ENCODE measurements at regions not wholly inside any gene's neighbourhood (a gene's known extent, or its start where the extent isn't known, plus 50 kb on each side); places are given as distances from the start of the nearest gene placed in this dataset.
"Not testable (repeated sequence)": the region's sequence is repeated elsewhere in the genome, so short reads cannot be mapped to it uniquely, and the experiment has no call there.

DNA sequence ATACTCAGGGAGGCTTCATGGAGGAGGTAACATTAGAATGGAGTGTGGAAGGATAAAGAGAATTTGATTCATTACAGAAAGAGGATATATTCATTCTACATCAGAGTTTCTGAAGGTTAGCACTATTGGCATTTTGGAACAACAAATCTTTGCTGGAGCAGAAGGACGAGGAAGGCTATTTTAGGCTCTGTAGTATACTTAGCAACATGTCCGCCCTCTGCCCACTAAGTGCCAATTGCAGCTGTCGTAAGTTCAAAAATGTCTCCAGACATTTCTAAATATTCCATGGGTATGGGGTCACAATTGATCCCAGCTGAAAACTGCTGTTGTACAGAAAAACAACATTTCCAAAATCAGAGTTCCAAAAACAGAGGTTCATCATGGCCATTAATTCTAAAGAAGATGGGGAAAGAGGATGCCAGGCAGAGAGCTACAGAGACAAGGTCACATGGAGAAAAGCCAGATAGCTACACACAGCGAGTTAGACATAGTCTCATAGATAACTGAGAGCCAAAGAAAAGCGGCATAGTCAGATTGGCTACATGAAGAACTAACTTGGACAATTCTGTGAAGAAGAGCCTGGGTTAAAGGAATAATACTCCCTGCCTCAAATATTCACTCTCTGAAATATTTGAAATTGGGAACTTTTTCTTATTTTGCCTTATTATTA lies 846.4 kb upstream of the CDH8 start:
- DNase-seq (ENCODE audit: low read depth) = no peak

DNA sequence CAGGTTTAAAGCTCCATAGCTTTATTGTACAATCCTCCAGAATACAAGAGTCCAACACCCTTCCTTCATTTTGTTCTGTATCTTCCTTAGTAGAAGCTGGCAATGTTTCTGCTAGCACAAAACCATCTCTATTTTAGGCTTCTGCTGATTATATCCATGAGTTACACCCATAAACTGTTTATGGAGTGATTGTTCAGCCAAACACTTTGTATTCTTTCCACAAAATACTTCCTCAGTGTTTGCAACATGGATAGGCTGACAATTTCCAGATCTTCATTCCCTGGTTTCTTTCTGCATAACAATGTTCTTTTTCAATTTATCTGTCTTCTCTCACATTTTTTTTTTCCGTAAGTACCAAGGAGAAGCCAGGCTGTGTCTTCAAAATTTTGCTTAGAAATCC lies 839.9 kb upstream of the CDH8 start:
- no peak for DNase-seq (ENCODE audit: low read depth)

DNA sequence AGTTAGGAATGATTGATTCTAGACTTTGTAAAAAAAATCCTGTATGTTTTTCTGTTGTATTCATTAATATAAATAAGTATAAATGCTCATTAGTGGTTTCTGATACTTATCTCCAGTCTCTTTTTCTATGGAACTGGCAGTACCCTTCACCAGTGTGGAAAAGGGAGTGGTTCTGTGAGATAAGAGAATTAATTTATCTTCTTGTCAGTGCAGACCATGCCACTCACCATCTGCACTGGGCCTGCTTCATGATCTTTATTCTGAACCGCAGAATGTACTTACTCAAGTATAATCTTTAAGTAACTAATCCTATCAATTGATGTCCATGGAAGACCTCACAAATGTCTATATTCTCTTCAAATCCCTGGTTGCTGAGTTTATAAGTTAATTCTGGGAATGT lies 836.1 kb upstream of the CDH8 start:
- no peak for DNase-seq (ENCODE audit: low read depth)

DNA sequence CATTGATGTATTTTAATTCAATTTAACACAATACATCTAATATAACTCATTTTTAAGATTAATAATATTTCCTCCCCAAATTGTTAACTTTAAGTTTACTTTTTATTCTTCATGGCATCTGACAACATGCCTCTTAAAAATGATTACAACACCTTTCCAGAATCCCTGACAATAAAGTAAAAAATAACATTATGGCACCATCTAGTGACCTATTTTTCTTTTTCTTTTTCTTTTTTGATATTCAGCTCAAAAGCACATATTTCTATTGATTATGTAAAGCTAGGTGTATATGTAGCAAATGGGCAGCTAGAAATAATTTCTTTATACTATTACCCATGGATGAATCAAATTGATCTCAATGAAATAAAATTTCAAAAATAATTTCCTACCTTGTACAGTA lies 834.3 kb upstream of the CDH8 start:
- no peak for DNase-seq (ENCODE audit: low read depth)

DNA sequence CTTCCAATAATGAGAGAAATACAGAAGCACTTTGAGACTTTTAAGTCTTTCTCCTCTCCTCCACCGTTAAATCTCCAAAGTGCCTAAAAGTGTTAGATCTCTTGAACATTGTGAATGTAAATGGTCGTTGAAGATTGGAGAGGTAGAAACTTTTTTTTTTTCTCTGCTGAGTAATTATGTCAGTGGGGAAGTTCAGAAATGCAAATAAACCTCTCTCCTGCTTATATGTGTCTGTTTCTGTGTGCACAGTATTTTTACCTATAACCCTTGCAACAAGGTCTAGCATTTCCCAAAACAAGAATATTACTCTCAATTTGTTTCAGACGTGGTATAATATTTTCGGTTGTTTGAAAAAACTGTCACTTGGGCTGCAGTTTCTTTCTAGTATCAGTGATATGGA lies 833.6 kb upstream of the CDH8 start:
- DNase-seq (ENCODE audit: low read depth) = no peak

DNA sequence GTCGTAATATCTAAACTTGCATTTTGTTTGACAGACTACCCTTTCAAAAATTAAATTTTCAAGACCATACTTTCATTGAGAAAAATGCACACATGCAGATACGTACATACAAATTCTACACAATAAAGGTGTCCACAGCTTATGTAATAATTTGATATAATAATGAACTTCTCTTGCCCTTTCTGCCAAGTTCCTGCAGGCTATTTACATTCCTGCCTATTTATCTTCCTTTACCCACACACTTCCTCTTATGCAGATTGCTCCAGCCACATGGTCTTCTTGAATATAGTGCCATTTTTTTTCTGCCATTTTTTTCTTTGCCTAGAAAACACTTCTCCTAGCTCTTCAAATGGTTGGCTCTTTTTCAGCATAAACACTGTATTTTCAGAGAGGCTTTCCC lies 826.9 kb upstream of the CDH8 start:
- DNase-seq (ENCODE audit: low read depth) = no peak

DNA sequence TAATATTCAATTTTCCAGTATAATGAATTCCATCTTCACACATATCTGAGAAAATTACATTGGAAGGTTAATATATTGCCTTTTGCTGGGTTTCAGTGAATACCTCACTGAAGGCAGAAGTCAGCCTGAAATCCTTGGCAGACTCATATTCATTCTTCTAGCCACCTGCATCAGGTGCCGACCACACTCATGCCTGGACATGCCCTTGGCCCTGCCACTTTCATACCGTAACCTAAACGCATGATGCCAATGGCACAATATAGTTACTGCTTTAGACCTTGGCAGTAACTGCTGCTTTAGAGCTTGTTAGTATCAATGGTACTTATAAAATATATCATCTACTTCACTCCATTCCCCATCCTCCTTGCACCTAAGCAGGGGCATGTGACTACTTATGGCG lies 817.6 kb upstream of the CDH8 start:
- no peak for DNase-seq (ENCODE audit: low read depth)

DNA sequence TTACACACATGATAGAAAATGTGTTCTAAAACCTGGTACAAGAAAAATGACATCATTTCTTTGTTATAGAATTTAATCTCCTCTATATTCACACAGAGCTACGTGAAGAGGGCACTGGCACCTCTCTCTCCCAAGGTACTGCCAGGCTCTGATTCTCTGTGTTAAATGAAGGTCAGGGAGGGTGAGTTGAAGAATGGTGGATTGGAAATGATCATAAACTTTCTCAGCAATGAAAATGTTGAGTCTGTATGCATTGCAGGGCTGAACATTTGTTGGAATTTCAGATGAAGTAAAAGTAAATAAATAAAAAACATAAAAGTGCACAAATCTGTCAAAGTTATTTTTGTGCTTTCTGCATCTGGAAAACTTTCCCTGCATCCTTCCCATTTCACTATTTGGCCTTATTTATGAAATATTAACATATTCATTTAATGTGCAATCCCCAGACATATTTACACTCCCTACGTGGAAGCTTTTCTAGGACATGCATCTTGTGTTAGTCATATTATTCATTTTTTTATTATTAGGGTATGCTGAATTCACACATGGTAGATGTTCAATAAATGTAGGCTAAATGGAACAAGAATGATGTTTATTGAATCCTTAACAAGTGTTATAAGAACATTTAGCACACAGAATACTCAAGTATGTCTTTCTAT lies 810.3 kb upstream of the CDH8 start:
- DNase-seq (ENCODE audit: low read depth) = no peak

DNA sequence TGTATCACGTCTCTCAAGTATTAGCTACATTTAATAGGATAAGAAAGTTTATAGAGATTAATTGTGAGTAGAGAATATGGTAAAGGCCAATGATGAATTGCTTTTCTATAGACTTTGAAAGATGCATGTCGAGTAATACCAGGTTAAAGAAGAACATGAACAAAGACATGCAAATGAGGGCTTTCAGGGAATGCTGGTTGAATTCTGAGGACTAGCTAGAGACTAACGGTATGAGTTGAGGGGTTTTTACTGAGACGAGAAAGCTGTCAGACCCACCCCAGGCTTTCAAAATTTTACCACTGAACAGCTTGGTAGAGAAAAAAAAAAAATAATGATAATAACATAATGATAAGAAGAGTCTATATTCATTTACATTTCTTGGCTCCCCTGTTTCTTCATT lies 796.0 kb upstream of the CDH8 start:
- DNase-seq (ENCODE audit: low read depth) = no peak

DNA sequence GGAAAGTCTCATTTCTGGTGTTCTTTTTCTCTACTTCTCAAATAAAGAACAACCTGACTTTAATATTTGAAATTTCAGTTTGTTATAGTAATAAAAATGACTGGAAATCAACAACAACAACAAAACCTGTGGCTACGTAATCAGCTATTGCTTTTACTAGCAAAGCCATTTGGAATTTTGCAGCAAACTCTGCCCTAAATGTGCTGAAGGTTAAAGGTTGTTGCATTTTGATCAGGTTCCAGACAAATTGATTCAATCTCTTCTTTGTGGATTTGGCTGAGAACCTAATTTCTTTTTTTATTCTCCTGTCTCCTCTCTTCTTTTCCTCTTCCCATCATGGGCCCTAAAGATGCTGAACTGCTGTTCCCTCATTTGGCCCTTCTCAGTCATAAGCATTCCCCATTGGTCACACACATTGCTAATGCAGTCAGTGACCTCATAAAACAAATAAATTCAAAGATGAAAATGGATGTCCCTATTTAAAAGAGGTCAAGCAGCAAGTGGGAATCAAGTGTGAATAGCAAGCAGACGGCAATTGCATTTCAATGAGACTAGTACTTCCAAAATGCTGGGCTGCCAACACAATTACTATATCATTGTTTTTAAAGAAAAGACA lies 795.1 kb upstream of the CDH8 start:
- no peak for DNase-seq (ENCODE audit: low read depth)

DNA sequence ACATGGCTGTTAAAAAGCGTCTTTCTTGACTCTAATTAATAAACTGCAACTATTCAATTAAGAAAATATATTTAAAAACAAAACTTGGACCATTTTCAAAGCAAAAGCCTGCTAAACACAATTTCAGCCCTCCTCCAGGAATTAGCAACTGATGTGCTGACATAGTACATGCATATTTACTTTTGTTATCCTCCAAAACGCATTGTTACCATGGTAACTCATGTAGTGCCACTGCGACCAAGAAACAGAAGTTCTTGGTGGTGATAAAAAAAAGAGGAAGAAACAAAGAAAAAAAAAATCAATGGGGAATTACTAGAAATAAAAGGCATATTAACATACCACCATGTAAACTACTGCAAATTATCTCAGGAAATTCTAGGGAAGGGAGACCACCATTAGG lies 793.4 kb upstream of the CDH8 start:
- DNase-seq (ENCODE audit: low read depth) = no peak

DNA sequence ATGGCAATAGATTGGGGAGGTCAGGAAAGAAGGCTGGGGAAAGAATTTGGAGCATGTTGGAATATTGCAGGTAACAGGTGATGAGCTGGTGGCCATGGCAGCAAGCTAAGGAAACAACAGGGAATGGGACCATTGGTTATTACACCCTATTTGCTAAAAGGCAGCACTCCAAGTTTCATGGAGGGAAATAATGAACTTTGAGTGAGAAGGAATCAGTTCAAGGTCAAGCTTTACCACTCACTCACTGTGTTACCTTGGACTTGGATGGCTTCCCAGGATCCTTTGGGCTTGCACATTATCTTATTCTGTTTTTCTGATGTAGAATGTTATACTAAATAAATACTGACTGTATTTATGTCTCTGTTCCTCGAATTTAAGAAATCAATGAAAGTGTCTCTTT lies 792.8 kb upstream of the CDH8 start:
- DNase-seq (ENCODE audit: low read depth) = no peak

DNA sequence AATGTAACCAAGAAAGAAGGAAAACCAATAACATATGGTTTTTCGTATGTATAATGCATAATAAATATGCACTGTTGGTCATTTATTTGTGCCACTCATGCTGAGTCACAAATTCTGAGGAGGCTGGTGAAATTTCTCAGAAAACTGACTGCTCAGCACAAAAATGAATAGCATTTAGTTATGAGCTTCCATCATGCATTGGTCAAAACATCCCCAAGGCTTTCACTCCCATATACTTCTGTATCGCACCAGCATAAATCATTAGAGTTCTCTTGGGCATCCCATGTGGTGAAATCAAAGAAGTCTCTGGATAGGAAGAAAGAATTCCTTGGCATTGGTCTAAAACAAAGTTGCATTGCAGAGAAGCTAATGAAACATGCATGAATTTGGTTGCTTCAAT lies 785.6 kb upstream of the CDH8 start:
- no peak for DNase-seq (ENCODE audit: low read depth)

DNA sequence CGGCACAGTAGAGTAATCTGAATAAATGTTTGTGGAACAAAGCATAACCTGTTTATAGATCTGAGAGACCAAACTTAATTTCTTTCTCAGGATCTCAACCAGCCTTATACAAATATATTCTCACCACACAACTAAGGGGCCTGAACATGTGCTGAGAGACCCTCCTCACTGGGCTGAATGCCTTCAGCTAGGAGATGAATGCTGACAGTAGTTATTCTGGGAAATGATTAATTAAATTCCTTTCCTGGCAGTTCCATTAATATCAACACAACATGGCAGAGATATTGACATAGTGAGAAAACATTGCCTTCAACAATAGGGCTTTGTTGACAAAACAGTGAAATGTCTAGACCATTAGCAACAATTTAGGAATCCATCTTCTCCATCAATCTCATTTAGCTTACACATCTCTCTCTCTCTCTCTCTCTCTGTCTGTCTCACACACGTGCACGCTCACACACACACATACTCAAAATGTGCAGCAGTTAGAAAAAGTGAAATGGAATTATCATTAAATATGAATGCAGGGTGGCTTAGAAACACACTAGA lies 780.8 kb upstream of the CDH8 start:
- DNase-seq (ENCODE audit: low read depth) = no peak

DNA sequence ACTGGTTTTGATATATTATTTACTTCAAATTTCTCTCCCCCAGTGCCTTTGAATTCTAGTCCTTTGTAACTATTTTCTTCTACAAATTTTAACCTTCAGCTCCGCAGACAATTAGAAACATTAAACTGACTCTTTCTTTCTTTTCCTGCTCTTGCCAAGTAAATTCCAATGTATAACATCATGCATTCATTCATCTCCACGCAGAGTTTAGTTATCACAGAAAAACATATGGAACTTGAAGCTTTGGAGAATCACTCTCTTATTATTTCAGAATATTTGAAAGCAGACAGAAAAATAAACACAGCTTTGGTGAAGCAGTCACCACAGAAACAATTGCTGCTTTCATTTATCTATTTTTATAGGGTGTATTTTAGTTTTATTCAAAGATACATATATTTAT lies 778.7 kb upstream of the CDH8 start:
- DNase-seq (ENCODE audit: low read depth) = no peak

DNA sequence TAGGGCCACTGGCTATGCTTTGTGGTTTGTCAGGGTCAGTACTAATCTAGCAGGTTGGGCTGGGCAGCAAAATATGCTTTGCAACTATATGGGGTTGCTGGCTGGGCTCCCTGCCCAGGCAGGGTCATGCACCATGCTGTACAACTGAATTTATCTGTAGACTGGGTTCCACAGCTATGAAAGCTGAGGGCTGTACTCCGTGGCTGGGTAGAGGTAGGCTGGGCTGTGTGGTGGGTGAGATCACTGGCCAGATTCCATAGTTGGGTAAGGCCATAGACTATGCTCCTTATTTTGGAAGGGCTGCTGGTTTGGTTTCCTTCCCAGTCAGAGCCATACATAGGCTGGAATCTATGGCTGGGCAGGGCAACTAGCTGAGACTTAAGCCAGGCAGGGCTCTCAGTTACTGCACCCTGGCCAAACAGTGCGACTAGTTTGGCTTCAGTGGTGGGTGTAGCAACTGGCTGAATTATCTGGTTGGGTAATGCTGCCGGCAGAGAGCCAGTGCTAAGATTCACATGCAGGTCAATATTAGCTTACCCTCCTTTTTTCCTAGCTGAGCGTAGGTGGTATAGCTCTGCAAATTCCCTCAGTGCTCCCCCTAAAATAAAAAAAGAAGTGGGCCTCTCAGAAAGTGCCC lies 769.1 kb upstream of the CDH8 start:
- DNase-seq (ENCODE audit: low read depth) = no peak

DNA sequence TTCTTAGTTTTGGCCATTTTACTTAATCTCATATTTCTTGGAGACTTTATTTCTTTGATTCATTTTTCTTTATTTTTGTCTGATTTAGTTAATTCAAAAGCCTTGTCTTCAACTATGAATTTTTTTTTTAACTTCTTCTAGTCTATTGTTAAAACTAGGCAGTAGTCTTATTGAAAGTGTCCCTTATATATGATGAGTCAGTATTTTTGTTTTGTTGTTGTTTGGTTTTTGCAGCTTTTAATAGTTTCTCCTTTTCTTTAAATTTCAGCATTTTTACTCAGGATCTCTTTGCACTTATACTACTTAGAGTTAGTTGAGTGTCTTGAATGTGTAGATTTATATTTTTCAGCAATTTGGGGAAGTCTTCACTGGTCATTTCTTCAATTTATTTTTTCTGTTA lies 758.5 kb upstream of the CDH8 start:
- DNase-seq (ENCODE audit: low read depth) = no peak

DNA sequence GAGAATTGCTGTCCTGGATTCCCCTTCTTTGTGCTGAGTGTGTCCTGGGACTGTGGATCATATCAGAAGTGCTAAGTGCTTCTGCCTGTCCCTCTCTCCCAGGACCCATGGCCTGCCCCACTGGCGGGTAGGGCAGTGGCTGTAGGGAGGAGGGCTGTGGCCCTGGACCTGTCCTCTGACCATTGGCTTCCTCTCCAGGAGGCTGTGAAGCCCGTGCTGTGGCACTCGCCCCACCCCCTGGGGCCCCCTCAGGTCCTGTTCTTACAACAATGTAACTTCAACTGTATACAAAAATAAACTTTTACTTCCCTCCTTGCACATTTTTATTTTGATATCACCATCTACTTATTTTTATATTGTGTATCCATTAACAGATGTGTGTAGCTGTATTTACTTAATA lies 743.8 kb upstream of the CDH8 start:
- DNase-seq (ENCODE audit: low read depth) = not testable (repeated sequence)

DNA sequence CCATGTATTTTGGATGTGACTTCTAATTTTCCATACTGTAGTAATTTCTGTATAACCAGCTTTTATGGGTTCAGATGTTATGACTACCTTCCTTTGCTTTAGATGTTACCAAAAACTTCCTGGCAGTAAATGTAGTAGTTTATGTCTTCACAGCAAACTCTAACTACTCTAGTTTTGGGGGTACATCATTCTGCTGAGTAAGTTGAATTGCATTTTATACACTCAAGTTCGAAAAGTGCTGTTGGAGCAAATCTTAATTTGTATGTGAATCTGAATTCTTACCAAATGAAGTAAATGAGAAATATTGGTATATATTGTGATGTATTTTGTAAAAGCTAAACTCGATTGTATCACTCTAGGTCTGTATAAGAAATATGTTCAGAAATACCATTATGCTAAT lies 728.3 kb upstream of the CDH8 start:
- DNase-seq (ENCODE audit: low read depth) = no peak

DNA sequence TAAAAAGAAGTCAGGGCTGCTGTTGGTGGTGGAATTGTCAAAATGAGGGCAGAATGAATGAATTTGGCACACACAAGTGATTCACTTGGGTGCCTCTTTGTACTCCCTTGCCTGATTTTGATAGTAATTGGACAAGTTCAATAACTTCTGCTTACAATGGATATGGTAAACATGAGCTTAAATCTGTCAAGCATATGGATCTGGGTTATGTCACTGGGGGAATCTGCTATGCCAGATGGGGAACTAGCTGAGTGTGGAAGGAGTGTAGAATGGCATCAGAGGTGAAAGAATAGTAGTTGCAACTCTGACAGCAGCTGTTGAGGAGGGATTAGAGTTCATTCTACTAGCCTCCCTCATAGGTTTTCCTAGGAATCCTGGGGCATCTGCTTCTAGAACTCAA lies 724.2 kb upstream of the CDH8 start:
- no peak for DNase-seq (ENCODE audit: low read depth)

DNA sequence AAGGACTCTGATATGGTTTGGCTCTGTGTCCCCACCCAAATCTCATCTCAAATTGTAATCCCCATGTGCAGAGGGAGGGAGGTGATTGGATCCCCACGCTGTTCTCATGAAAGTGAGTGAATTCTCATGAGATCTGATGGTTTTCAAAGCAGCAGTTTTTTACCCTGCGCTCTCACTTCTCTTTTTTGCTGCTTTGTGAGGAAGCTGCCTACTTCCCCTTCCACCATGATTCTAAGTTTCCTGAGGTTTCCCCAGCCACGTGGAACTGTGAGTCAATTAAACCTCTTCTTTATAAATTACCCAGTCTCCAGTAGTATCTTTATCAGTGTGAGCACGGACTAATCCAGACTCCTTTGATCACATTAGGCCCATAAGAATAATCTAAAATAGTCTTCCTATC lies 719.7 kb upstream of the CDH8 start:
- DNase-seq (ENCODE audit: low read depth) = no peak

DNA sequence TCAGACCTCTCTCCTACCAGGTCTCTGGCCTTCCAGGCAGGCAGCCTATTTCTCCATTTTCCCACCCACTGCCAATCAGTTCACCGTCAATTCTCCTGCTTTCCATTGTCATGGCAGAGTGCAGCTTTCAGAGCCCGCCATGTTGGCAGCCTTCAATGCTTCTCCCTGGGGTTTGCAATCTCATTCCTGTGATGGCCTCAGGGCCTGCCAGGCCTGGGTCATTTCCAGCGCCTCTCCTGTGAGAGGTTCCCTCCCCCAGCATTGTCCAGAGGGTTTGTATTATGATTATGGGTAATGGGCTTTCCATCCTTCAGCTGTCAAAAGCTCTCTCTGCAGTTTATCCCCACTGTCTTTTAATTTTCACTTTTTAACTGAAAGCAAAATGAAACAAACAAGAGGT lies 716.6 kb upstream of the CDH8 start:
- DNase-seq (ENCODE audit: low read depth) = no peak

DNA sequence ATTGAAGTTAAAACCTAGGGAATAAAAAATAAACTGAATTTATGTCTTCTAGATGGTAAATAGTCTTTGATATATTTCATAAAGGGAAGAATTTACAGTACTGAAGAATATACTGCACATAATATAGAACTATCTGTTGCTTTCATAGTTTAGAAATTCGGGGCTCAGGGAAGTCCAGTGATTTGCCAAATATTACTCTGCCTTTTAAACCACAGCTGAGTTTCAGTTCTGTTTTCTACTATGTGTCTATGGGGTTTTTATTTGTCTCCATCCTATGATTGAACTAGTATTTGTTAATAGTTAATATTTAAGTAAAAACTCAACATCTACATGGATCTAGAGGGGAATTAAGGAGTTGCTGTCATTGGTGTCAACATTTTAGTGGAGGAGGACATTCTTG lies 715.0 kb upstream of the CDH8 start:
- DNase-seq (ENCODE audit: low read depth) = no peak
